Mucosa of gallbladder (tissue), 1 donor: ENCODE measurements at regions not wholly inside any gene's neighbourhood (a gene's known extent, or its start where the extent isn't known, plus 50 kb on each side); places are given as distances from the start of the nearest gene placed in this dataset.

ENCODE experiments used
- DNase-seq: peaks from one replicate; pipeline ENCODE4 v3.0.0-alpha.2; 2020; ENCODE audit warnings: low spot score
- donor health status: DM: no; HTN: no; CAD: no.

- no peak for DNase-seq
Measured at GRCh38 chr6:55642366-55642765, 63.4 kb upstream of the HMGCLL1 start.

DNA sequence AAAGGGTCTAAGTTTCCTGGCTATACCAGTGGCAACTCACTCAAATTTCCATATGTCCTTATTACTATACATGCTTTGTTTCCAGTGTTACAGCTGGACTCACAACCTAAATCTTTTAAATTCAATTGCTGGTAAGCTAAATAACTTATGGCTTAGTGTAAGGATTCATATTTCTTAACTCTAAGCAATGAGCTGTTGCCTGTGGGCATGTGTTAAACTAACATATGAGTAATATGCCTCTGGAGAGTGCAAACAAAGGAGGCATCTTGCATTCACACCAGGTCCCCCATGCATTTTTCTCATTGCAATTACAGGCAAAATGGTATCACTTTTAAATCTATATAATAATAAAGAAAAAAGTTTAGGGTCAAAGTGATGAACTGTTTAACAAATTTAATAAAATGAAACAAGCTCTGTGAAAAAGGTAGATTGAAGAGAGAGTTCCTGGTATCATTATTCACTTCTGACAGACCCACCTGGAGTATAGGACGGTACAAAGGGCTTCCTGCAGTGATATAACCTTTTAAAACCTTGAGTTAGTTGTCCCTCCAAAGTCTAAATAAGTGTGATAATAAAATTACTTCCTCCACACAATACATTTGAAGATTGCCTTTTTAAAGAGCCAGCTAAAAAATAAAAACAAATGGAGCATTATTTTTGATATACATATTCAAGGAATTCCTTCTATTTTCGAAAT, 57.6 kb upstream of the HMGCLL1 start:
- no peak for DNase-seq

DNA sequence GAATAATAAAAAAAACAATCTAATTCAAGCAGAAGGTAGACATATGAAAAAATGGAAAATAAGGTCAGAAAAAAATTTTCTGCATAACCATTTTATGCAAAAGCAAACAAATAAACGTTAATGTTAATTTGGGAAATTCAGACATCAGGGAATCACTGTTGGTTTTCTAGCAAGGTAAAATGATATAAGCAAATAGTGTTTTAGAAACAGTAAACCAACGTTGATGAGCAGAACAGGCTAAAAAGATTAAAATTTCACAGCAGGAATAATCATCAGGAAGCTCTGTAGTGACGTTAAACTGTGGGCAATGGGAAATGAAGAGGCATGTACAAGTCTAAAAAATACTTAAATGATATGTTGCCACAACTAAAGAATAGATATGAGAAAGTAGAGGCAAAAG, 54.5 kb upstream of the HMGCLL1 start:
- DNase-seq: no peak

GRCh38 chr6:55632953-55633352, 54.0 kb upstream of the HMGCLL1 start:
- no peak for DNase-seq
